ENCODE measurements at regions not wholly inside any gene's neighbourhood (a gene's known extent, or its start where the extent isn't known, plus 50 kb on each side); places are given as distances from the start of the nearest gene placed in this dataset.
"Not testable (repeated sequence)": the region's sequence is repeated elsewhere in the genome, so short reads cannot be mapped to it uniquely, and the experiment has no call there.

- DNase-seq (ENCODE audit: low spot score) = no peak
Measured at GRCh38 chr6:80930376-80930775, 822.1 kb downstream of the TENT5A start.

- DNase-seq (ENCODE audit: low spot score) = no peak
Measured at GRCh38 chr6:80923816-80924215, 817.3 kb downstream of the BCKDHB start.

- DNase-seq (ENCODE audit: low spot score) = no peak
Measured at GRCh38 chr6:80922916-80923455, 816.5 kb downstream of the BCKDHB start.

- no peak for DNase-seq (ENCODE audit: low spot score)
Measured at GRCh38 chr6:80921861-80922460, 815.5 kb downstream of the BCKDHB start.

GRCh38 chr6:80907831-80908230 is 801.4 kb downstream of the BCKDHB start:
- no peak for DNase-seq (ENCODE audit: low spot score)

GRCh38 chr6:80903711-80904110 is 797.2 kb downstream of the BCKDHB start:
- DNase-seq (ENCODE audit: low spot score) = no peak

DNA sequence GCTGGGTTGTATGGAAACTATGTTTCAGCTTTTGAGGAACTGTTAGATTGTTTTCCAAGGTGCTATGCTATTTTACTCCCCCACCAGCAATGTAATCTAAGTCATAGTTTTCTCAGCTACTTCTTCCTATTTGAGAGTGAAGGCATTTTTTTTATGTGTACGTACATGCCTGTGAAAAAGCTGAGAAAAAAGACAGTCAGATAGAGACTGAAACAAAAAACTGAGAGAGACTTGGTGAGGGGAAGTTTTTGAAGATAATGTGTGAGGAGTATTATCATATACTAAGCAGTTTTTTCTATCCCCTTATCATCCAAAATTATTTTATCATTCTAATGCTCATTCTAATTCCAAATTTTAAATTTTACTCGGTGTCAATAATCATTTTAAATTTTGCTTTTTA is 780.0 kb downstream of the BCKDHB start:
- DNase-seq (ENCODE audit: low spot score) = no peak

DNA sequence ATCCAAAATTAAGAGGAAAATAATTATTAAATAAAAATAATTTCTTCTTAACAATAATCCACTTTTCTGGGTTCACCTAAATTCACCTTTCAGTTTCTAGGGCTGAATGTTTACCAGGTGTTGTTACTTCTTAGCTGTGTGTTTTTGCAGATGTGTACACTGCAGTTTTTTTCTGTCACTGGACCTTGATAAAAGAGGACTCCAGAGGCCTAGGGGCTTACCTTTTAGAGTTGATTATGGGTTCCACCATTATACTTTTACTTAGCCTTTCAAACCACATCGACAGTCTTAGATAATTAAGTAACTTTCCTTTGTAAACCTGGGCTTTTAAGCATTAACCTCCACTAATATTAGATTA is 766.5 kb downstream of the BCKDHB start:
- no peak for DNase-seq (ENCODE audit: low spot score)

- DNase-seq (ENCODE audit: low spot score) = no peak
Measured at GRCh38 chr6:80872199-80872950, 765.9 kb downstream of the BCKDHB start.

- DNase-seq (ENCODE audit: low spot score) = no peak
Measured at GRCh38 chr6:80862756-80863155, 756.3 kb downstream of the BCKDHB start.

DNA sequence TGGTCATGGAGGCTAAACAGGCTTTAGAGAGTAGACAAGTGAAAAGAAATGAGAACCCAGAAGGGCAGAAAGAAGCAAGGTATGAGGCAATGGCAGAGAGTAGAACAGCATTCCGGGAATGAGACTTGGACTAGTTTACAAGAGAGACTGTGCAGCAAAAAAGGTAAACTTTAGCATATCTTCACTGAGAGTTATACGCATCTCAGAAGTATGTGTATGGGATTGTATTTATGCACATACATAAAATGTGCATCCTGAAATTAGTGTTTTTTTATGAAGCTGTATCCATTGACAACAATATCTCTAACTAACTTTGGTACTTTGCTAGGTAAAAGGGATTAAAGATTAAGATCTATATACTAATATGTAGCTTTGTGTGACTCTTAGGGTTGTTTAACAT is 753.6 kb downstream of the BCKDHB start:
- DNase-seq (ENCODE audit: low spot score) = no peak

DNA sequence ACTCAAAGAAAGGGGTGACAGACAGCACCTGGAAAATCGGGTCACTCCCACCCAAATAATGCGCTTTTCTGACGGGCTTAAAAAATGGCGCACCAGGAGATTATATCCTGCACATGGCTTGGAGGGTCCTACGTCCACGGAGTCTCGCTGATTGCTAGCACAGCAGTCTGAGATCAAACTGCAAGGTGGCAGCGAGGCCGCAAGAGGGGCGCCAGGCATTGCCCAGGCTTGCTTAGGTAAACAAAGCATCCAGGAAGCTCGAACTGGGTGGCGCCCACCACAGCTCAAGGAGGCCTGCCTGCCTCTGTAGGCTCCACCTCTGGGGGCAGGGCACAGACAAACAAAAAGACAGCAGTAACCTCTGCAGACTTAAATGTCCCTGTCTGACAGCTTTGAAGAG is 741.5 kb downstream of the BCKDHB start:
- not testable (repeated sequence) for DNase-seq (ENCODE audit: low spot score)

DNA sequence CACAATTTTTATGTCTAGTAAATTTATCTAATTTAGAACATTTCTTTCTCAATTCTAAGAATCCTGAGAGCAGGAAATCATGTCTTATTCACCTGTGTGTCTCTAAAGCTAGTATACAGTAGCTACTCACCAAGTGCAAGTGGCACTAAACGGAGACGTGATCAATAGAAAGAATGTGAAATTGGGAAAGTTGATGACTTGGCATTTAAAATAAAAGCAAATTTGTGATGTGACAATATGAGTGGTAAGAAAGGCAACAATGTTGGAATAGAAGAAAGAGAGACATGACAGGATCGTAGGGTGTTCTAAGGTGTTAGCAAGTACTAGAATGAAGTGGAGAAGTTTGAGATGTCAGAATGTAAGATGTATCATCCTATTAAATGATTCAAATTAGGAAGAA is 725.9 kb downstream of the BCKDHB start:
- DNase-seq (ENCODE audit: low spot score) = no peak

GRCh38 chr6:80793411-80793810 is 686.9 kb downstream of the BCKDHB start:
- no peak for DNase-seq (ENCODE audit: low spot score)

GRCh38 chr6:80792151-80792550 is 685.7 kb downstream of the BCKDHB start:
- no peak for DNase-seq (ENCODE audit: low spot score)

DNA sequence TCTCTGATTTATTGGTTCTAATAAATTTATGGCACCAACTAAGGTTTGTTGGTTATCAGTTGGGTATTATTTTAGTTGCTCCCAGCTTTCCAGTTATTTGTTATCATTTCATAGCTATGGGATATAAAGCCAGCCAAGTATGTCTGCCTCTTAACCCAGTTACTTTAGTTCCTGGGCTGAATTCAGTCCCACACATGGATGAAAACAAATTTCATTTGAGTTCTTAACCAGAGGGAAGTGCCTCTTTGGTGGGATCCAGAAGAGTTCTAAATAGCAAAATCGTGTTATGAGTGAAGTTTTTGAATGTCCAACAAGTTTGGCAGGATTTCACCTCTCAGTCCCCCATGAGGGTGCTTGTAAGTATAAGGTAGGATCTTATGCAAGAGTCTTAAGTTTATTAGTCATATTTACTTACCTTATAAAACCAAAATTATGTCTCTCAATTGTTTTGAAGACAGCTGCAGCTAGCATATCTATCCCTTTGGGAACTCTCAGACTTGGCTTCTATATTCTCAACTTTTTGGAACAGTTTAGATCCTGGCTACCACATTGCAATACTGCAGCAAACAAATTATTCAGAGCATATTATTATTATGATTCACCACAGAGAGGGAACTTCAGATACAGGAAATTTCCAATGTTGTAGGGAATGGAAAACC is 683.6 kb downstream of the BCKDHB start:
- DNase-seq (ENCODE audit: low spot score) = peak; percentile 50

DNA sequence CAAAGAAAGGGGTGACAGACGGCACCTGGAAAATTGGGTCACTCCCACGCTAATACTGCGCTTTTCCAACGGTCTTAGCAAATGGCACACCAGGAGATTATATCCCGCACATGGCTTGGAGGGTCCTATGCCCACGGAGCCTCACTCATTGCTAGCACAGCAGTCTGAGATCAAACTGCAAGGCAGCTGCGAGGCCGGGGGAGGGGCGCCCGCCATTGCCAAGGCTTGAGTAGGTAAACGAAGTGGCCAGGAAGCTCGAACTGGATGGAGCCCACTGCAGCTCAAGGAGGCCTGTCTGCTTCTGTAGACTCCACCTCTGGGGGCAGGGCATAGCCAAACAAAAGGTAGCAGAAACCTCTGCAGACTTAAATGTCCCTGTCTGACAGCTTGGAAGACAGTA is 676.8 kb downstream of the BCKDHB start:
- not testable (repeated sequence) for DNase-seq (ENCODE audit: low spot score)

GRCh38 chr6:80771941-80772340 is 665.5 kb downstream of the BCKDHB start:
- no peak for DNase-seq (ENCODE audit: low spot score)

DNA sequence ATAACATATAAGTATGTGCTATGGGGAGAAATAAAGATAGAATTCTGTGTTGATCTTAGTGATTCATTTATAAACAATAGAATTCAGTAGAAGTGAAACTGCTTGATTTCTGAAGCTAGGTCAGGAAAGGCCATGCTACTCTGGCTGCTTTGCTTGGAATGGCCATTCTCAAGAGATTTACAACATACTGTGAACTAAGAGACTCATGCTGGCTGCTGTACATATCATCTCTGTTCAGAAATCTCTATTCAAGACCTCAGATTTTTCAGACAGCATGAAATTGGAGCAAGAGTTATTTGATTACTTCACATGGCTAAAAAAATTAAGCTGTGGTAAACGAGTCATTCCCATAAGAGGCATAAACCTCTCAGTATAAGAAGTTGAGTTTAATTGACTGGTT is 662.6 kb downstream of the BCKDHB start:
- peak; percentile 34 for DNase-seq (ENCODE audit: low spot score)

GRCh38 chr6:80767808-80768207 is 661.3 kb downstream of the BCKDHB start:
- DNase-seq (ENCODE audit: low spot score) = peak; percentile 75

- no peak for DNase-seq (ENCODE audit: low spot score)
Measured at GRCh38 chr6:80744213-80744612, 637.7 kb downstream of the BCKDHB start.

DNA sequence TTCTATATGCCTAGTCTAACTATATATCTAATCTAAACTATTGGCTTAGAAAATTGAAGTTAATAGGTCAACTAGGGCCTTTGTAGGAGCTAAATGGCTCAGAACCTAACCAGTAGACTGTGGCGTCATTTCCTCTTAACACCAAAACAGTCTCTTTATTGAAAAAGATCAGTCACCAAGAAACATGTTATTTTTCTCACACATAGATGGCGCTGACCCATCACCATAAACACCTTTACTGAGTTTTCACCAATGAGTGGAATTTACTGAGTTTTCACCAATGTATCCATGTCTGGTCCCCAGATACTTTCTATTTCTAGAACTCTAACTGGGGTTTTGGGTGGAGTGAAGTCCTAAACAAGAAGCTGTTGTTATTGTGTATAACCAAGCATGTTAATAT is 636.0 kb downstream of the BCKDHB start:
- DNase-seq (ENCODE audit: low spot score) = peak; percentile 36

DNA sequence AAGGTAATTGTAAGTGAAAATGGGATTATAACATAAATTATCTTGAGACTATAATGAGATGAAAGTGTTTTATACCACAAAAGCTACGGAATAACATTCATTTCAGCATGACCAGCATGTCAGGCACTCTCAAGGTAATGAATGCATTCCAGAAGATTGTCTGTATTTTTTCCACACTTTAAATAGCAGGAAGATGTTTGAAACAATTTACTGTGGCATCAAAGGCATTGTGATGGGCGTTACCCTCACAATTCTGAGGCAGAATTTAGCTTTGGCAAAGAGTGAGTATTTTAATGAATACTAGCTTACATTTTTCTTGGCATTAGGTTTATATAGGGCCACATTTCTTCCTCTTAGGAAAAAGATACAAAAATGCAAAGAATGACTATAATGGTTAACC is 627.2 kb downstream of the BCKDHB start:
- DNase-seq (ENCODE audit: low spot score) = peak; percentile 9
